Lung microvascular endothelial cell (primary cell): ENCODE measurements at regions not wholly inside any gene's neighbourhood (a gene's known extent, or its start where the extent isn't known, plus 50 kb on each side); places are given as distances from the start of the nearest gene placed in this dataset.

Experiments used
- DNase-seq, 2 donors: peaks; one replicate each; pipeline versions ENCODE4 v3.0.0 to v3.0.0-alpha.2; 2010; ENCODE audit warnings: low read depth in 2 of 2

DNA sequence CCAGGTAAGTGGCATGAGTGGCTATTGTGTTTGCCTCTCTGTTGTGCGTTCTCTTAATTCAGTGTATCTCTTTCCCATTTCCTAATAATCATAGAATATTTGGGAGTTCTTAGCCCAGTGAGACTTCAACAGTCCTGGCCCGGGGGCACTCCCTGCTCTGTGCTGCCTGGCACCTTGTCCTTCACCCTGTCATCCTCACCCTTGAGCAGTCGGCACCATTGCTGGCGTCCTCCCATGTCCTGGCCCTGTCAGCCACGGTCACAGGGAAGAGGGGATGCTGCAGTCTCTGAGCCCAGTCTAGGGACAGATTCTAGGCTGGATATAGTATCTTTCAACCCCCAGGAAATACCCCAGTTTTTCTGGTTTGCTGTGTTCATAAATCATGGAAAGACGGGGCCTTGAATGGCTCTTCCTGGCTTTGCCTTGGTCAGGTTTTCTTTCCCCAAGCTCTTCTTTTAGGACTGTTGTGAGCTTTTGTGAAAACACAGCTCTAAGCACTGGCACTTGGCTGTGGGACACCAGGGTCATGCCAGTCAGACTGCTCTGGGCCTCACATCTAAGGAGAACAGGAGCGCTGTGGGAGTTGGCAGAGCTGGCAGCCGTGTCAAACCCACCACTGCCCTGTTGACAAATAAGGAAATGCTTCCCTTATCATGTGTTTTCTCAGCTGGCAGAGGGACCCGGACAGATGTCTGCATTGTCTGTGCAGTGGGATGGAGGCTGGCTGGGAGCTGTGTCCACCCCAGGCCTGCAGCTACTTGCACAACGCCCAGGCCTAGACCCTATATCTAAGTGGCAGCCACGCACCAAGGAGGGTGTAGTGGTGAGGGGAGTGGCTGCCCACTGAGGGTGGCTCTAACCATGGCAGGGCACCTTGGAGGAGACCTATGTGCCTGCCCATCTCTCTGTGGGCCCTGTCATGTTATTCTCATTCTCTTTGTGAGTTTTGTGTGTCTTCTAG, 378.6 kb downstream of the ICE1 start:
- no peak for DNase-seq

DNA sequence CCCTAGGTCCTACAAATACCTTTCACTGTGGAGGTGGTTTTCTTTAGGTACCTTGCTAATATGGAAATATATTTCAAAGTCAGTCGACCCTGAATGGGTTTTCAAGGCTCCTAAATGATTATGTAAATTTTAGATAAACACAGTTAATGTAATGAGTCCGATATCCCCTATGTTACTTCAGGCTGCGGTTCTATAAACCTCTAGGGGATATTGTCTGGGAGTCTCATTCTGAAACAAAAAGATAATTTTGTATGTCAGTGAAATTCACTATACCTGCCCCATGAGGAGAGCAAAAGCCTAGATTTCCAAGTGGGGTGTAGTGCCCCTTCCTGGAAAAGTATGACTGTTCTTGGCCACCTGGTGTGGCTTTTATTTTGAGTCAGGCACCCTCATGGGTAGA, 377.3 kb downstream of the ICE1 start:
- no peak for DNase-seq

- DNase-seq = no peak
Observed at GRCh38 chr5:5799229-5799628, 376.8 kb downstream of the ICE1 start.

GRCh38 chr5:5798462-5798861, 376.0 kb downstream of the ICE1 start:
- DNase-seq = no peak

- no peak for DNase-seq
Observed at GRCh38 chr5:5798041-5798440, 375.6 kb downstream of the ICE1 start.

DNA sequence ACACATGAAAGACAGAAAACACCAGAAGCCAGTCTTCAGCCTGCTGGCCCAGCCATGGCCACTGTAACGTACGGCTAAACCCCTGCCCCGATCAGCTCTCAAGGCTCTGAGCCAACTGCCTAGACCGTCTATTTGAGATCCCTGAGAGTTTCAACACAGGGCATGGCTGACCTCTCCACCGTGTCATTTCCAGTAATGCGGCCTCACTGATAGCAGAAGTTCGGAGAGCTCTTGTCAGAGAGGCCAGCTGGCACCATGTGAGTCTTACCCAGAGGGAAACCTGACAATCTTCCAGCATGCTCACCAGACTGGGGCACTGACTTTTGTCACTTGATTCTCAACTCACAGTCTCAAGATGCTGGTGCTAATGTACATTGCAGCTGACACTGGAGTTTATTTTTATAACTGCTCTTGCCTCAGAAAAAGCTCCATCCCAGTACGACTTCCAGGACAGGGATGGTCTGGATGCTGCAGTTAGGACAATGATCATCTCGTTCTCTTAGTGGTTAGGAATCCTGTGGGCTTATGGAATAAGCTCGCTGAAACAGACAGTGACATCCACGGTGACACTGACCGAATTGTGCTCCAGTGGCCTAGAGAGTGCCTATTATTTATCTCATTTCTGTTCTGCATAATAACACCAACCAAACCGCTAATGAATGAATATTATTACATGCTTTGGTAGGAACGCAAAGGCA, 372.7 kb downstream of the ICE1 start:
- DNase-seq = no peak

GRCh38 chr5:5794118-5794560, 371.7 kb downstream of the ICE1 start:
- DNase-seq = no peak

GRCh38 chr5:5793242-5794117, 371.0 kb downstream of the ICE1 start:
- DNase-seq = no peak

DNA sequence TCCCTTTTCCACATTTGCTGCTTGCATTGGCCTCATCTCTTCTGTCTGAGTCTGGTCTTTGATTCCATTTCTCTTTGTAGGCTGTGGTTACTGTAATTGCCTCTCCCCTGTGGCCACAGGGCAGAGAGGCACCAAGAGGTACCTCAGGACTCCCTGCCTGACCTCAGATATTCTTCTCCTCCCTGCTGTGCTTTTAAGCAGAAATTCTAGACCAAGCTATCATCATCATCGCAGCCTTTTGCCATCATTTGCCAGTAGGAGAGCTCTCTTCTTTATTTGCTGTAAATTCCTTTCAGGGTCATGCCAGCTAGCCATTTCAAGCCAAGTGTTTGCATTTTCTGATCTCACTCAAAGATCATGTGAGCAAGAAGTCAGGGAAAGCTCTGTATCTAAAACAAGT, 369.6 kb downstream of the ICE1 start:
- DNase-seq = no peak

DNA sequence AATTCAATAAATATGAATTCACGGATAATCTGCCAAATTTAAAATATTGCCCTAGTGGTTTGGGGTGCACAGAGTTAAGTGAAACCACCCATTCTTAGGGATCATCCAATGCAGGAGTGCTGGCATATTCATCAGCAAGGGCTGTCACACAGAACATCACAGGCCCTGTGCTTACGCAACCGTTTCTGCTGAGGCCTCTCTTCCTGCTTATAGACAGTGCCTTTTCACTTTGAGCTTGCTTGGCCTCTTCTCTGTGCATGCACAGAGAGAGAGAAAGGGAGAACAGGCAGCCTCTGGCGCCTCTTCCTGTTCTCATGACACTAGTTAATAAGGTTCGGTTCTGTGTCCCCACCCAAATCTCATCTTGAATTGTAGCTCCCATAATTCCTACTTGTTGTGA, 366.3 kb downstream of the ICE1 start:
- no peak for DNase-seq

DNA sequence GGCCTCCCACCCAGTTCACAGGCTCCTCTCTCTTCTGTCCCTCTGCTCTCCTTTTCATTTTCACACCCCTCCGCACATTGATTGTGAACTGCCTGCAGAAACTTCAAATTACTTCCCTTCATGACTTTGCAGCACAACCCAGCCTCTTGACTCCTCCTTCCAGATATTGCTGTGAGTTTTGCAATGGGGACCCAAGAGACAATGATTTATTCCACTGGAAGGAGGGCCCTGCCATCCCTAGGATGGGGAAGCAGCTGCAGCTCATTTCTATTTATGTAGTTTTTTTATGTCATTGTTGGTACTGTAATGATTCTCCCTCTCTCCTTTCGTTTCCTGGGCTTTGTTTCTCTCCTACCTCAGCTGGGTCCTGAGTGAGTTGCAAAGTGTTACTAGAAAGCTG, 364.9 kb downstream of the ICE1 start:
- no peak for DNase-seq

- no peak for DNase-seq
Observed at GRCh38 chr5:5784101-5784500, 361.6 kb downstream of the ICE1 start.

- DNase-seq = no peak
Observed at GRCh38 chr5:5783021-5783420, 360.5 kb downstream of the ICE1 start.

GRCh38 chr5:5782402-5782801, 359.9 kb downstream of the ICE1 start:
- DNase-seq = no peak

DNA sequence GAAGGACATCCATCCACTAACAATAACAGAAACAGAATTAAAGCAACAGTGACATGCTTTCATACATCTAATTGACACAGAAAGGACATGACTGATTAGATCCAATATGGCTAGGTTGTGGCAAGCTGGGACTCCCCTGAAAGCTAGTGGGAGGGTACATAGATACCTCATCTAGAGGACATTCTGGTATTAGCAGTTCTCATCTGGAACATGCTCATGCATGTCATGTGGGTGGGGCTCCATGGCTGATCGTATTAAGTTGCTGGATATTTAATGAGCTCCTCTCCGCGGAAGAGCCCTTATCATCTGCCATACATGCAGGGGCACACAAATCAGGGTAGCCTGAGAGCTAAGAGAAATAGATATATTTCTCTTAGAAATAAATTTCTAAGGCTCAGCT, 358.9 kb downstream of the ICE1 start:
- DNase-seq = no peak

GRCh38 chr5:5780253-5780652, 357.8 kb downstream of the ICE1 start:
- DNase-seq = no peak

- DNase-seq = no peak
Observed at GRCh38 chr5:5777013-5777412, 354.5 kb downstream of the ICE1 start.

GRCh38 chr5:5772202-5772601, 349.7 kb downstream of the ICE1 start:
- DNase-seq = no peak

DNA sequence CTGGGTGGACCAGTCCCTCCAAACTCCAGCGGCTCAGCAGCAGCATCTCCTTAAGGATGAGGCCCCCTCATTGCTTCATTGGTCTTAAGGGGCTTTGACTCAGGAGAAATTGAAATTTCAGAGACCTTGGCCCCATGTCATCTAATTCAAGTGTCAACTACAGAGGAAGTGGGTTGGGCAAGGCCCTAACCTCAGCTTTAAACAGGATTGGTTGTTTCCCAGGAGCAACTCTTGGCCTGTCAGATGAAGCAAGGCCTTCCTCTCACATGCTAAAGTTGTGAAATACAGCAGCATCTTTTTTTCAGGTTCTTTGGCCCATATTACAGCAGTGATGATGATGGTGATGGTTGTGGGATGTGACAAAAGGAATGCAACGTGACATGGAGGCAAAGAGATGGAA, 348.3 kb downstream of the ICE1 start:
- no peak for DNase-seq

- DNase-seq = no peak
Observed at GRCh38 chr5:5767286-5767928, 344.9 kb downstream of the ICE1 start.
